ENCODE measurements at regions not wholly inside any gene's neighbourhood (a gene's known extent, or its start where the extent isn't known, plus 50 kb on each side); places are given as distances from the start of the nearest gene placed in this dataset.

DNA sequence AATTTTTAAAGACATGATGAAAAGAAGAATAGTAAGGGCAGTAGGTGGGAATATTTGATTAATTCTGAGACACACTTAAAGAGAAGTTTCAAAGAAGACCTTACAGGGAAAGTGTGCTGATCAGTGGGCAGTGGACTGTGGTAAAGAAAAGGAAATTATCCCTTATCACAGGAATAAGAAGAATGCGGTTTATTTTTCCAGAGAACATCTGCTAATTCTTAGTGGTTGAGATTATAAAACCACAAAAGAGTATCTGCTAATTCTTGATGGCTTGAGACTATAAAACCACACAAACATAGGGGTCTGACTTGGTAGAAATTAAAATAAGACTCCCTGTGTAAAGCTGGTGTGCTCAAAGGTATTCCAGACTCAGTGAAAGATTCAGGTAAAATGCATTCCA is 60.0 kb upstream of the KCTD3 start:
- H3K9me3 ChIP-seq (ENCODE audit: control insufficient read depth, insufficient read depth, low read length), result peaks cover 4% of the 10 kb centered on the region
- H3K9ac ChIP-seq (ENCODE audit: low read depth, low read length), result no peak overlapping the region
- ATAC-seq (ENCODE audit: low read depth) (no peak), DNase-seq (peak; percentile 61)
- H3K27me3 ChIP-seq (ENCODE audit: control insufficient read depth, insufficient read depth, low read length), result no peaks in the 10 kb centered on the region
- dilution Hi-C loops (cut with HindIII; ENCODE audit: low sequenced_read_pairs, unreplicated experiment) (no loop called here), intact Hi-C loops (cut with micrococcal nuclease) (no loop called here), in situ Hi-C loops (cut with MboI; ENCODE audit: low sequenced_read_pairs) (no loop called here)
- H3K14ac ChIP-seq (replicated peaks; ENCODE audit: low read depth, low read length), result no peak overlapping the region
- no peak overlapping the region for H4K91ac ChIP-seq (ENCODE audit: insufficient read depth, low read depth, low read length)
- H2BK20ac ChIP-seq (ENCODE audit: low read depth, low read length), result no peak overlapping the region
- H3K18ac ChIP-seq (ENCODE audit: low read depth, low read length), result no peak overlapping the region
- WGBS, 2 experiments (ENCODE audit: extremely low coverage in 2 of 2, insufficient read length in 1 of 2), result no CpG with 5 or more reads among the region's 1 CpG
- no TSS peak for BruUV-seq (replicated peaks)
- H2BK5ac ChIP-seq (ENCODE audit: low read depth, low read length, poor library complexity, severe bottlenecking), result no peak overlapping the region
- H2AK5ac ChIP-seq (ENCODE audit: low read depth, low read length), result no peak overlapping the region
- H3K56ac ChIP-seq (ENCODE audit: extremely low read depth, insufficient read depth, low read length), result no peak overlapping the region
- no peak overlapping the region for H3K4ac ChIP-seq (ENCODE audit: low read depth, low read length)
- H3K79me1 ChIP-seq (ENCODE audit: low read depth in 1 of 2, low read length in 2 of 2), result no peaks in the 10 kb centered on the region
- no peak overlapping the region for H2BK15ac ChIP-seq (ENCODE audit: low read depth, low read length)
- CTCF ChIA-PET, result no interaction called here
- no peak overlapping the region for H4K5ac ChIP-seq (ENCODE audit: low read depth, low read length)
- H2AK9ac ChIP-seq (replicated peaks; ENCODE audit: low read depth, low read length, poor library complexity), result no peak overlapping the region
- H4K8ac ChIP-seq (ENCODE audit: low read depth in 2 of 2, low read length in 2 of 2), result no peak overlapping the region
- H2AFZ ChIP-seq (replicated peaks; ENCODE audit: low read length, poor library complexity), result no peak overlapping the region
- 0 out of 2 replicates have a peak, but pooled peaks cover 2% of the 10 kb centered on the region for H3K9me1 ChIP-seq (ENCODE audit: insufficient read depth, low read length)
- no peak overlapping the region for H3K4me3 ChIP-seq (ENCODE audit: insufficient read depth, low read depth, low read length)
- no peak overlapping the region for H2BK120ac ChIP-seq (ENCODE audit: low read depth, low read length)
- no peak overlapping the region for H3K23ac ChIP-seq (ENCODE audit: low read depth, low read length)
- H3K4me1 ChIP-seq (ENCODE audit: control insufficient read depth, insufficient read depth, low read length), result no peaks in the 10 kb centered on the region; the same call in 1 of the 2 replicates
- TF ChIP-seq RCOR1 (IDR thresholded peaks at IDR 0.05; ENCODE audit: insufficient replicate concordance, low read length) (no peak), RFX5 (IDR thresholded peaks at IDR 0.05; ENCODE audit: low read depth, low read length) (no peak), MAZ (IDR thresholded peaks at IDR 0.05; ENCODE audit: borderline replicate concordance, low read depth, low read length) (no peak), BHLHE40 (IDR thresholded peaks at IDR 0.05; ENCODE audit: low read depth, low read length) (no peak), MXI1 (IDR thresholded peaks at IDR 0.05; ENCODE audit: borderline replicate concordance, low read depth, low read length) (no peak), CEBPB (IDR thresholded peaks at IDR 0.05; ENCODE audit: low read depth, low read length) (no peak), MAFK (IDR thresholded peaks at IDR 0.05; ENCODE audit: low read depth, low read length) (no peak), RAD21 (IDR thresholded peaks at IDR 0.05; ENCODE audit: low read length) (no peak), CHD1 (IDR thresholded peaks at IDR 0.05; ENCODE audit: low read depth, low read length) (no peak), FOS (IDR thresholded peaks at IDR 0.05; ENCODE audit: low read depth, low read length) (no peak), NFE2L2 (IDR thresholded peaks at IDR 0.05; ENCODE audit: low read depth, low read length) (no peak), POLR2A (IDR thresholded peaks at IDR 0.05; ENCODE audit: low read depth, low read length) (no peak), SMC3 (IDR thresholded peaks at IDR 0.05; ENCODE audit: low read depth, low read length) (no peak)
- TF ChIP-seq, protein P1, sequence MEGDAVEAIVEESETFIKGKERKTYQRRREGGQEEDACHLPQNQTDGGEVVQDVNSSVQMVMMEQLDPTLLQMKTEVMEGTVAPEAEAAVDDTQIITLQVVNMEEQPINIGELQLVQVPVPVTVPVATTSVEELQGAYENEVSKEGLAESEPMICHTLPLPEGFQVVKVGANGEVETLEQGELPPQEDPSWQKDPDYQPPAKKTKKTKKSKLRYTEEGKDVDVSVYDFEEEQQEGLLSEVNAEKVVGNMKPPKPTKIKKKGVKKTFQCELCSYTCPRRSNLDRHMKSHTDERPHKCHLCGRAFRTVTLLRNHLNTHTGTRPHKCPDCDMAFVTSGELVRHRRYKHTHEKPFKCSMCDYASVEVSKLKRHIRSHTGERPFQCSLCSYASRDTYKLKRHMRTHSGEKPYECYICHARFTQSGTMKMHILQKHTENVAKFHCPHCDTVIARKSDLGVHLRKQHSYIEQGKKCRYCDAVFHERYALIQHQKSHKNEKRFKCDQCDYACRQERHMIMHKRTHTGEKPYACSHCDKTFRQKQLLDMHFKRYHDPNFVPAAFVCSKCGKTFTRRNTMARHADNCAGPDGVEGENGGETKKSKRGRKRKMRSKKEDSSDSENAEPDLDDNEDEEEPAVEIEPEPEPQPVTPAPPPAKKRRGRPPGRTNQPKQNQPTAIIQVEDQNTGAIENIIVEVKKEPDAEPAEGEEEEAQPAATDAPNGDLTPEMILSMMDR (conservative IDR thresholded peaks at IDR 0.05; ENCODE audit: low read depth, low read length), result no peak
- TF ChIP-seq, protein P2, sequence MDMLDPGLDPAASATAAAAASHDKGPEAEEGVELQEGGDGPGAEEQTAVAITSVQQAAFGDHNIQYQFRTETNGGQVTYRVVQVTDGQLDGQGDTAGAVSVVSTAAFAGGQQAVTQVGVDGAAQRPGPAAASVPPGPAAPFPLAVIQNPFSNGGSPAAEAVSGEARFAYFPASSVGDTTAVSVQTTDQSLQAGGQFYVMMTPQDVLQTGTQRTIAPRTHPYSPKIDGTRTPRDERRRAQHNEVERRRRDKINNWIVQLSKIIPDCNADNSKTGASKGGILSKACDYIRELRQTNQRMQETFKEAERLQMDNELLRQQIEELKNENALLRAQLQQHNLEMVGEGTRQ (IDR thresholded peaks at IDR 0.05; ENCODE audit: low read depth, low read length), result no peak
- TF ChIP-seq, protein P3, sequence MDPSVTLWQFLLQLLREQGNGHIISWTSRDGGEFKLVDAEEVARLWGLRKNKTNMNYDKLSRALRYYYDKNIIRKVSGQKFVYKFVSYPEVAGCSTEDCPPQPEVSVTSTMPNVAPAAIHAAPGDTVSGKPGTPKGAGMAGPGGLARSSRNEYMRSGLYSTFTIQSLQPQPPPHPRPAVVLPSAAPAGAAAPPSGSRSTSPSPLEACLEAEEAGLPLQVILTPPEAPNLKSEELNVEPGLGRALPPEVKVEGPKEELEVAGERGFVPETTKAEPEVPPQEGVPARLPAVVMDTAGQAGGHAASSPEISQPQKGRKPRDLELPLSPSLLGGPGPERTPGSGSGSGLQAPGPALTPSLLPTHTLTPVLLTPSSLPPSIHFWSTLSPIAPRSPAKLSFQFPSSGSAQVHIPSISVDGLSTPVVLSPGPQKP (IDR thresholded peaks at IDR 0.05; ENCODE audit: borderline replicate concordance, low read depth, low read length), result no peak
- H4K20me1 ChIP-seq (ENCODE audit: insufficient read depth, low read length), result no peaks in the 10 kb centered on the region
- no peak overlapping the region; the same call in 1 of the 2 replicates for H3K4me2 ChIP-seq (ENCODE audit: low read depth, low read length)
- no peaks in the 10 kb centered on the region for H3K36me3 ChIP-seq (ENCODE audit: control insufficient read depth, insufficient read depth, low read length)
- POLR2A ChIA-PET (ENCODE audit: unreplicated experiment), result no interaction called here
- H3K27ac ChIP-seq (ENCODE audit: insufficient read depth, low read length), result no peak overlapping the region

Measured in IMR-90 (cell line).